NCI-H1048 (cell line): ENCODE measurements at regions not wholly inside any gene's neighbourhood (a gene's known extent, or its start where the extent isn't known, plus 50 kb on each side); places are given as distances from the start of the nearest gene placed in this dataset.

Experiments
- DNase-seq: peaks from one replicate; lab custom pipeline; 2025; lab: John Stamatoyannopoulos, UW

DNA sequence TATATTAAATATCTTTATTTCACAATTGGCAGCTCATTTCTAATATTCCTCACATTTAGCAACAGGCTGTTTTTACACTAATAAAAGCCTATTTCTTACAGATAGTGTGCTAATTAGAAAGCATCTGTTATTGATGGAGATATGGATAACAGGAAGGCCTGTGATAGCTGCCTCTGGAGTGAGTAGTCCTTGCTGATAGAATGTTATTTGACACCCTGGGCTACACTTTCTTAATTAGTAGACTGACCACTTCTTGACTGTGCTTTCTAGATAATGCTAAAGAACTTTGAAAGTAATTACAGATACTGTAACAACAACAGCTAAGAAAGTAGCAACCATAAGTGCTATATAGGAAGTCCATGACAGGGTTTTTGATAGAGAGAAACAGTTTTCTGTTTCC, 554.3 kb downstream of the DIAPH3 start:
- DNase-seq, result no peak
